Esophagus muscularis mucosa (tissue), 4 donors: ENCODE measurements at regions not wholly inside any gene's neighbourhood (a gene's known extent, or its start where the extent isn't known, plus 50 kb on each side); places are given as distances from the start of the nearest gene placed in this dataset.

Source experiments
- EP300 ChIP-seq: sonication (generic); formaldehyde crosslinking; IDR thresholded peaks from one replicate; pipeline ENCODE4 v1.6.1; 2017; ENCODE audit warnings: antibody characterized with exemption
- POLR2A ChIP-seq: fragments of 450-650 bp; IDR thresholded peaks from one replicate; pipeline ENCODE4 v1.6.1; 2017; ENCODE audit warnings: antibody characterized with exemption, moderate library complexity, mild to moderate bottlenecking, low read depth
- TF ChIP-seq, protein P1 (sequence below), 3 experiments: fragments of 200-600 bp in 2 of 3; fragments of 450-650 bp in 1 of 3; sonication (generic) in 2 of 3; IDR thresholded peaks; one replicate each; pipeline ENCODE4 v1.5.1; 2017 to 2019; ENCODE audit warnings: antibody characterized with exemption in 3 of 3, mild to moderate bottlenecking in 2 of 3, moderate library complexity in 1 of 3

- TF ChIP-seq POLR2A (no peak), EP300 (no peak)
- TF ChIP-seq, protein P1, sequence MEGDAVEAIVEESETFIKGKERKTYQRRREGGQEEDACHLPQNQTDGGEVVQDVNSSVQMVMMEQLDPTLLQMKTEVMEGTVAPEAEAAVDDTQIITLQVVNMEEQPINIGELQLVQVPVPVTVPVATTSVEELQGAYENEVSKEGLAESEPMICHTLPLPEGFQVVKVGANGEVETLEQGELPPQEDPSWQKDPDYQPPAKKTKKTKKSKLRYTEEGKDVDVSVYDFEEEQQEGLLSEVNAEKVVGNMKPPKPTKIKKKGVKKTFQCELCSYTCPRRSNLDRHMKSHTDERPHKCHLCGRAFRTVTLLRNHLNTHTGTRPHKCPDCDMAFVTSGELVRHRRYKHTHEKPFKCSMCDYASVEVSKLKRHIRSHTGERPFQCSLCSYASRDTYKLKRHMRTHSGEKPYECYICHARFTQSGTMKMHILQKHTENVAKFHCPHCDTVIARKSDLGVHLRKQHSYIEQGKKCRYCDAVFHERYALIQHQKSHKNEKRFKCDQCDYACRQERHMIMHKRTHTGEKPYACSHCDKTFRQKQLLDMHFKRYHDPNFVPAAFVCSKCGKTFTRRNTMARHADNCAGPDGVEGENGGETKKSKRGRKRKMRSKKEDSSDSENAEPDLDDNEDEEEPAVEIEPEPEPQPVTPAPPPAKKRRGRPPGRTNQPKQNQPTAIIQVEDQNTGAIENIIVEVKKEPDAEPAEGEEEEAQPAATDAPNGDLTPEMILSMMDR (IDR thresholded peaks at IDR 0.05): no peak
Observed at GRCh38 chr13:44801990-44802389, 187.3 kb downstream of the NUFIP1 start.
